ENCODE measurements at regions not wholly inside any gene's neighbourhood (a gene's known extent, or its start where the extent isn't known, plus 50 kb on each side); places are given as distances from the start of the nearest gene placed in this dataset.

DNA sequence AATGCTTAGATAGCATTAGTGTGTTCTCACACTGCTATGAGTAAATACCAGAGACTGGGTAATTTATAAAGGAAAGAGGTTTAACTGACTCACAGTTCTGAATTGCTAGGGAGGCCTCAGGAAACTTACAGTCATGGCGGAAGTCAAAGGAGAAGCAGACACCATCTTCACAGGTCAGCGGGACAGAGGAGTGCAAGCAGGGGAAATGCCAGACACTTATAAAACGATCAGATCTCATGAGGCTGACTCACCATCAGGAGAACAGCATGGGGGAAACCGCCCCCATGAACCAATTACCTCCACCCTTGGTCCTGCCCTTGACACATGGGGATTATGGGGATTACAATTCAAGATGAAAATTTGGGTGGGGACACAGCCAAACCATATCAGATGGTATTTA, 381.5 kb upstream of the DPPA4 start:
- no peak for TF ChIP-seq CEBPB (IDR thresholded peaks at IDR 0.05; ENCODE audit: borderline replicate concordance in 1 of 2, low read depth in 2 of 2, low read length in 2 of 2)
- no peak for TF ChIP-seq GABPA (IDR thresholded peaks at IDR 0.05; ENCODE audit: low read depth)
- TF ChIP-seq TBL1XR1 (IDR thresholded peaks at IDR 0.05; ENCODE audit: low read depth, low read length) = no peak
- no peak for TF ChIP-seq ZSCAN29 (IDR thresholded peaks at IDR 0.05)
- no peak for TF ChIP-seq PAX8 (IDR thresholded peaks at IDR 0.05)
- no peak for TF ChIP-seq SPI1 (IDR thresholded peaks at IDR 0.05; ENCODE audit: borderline replicate concordance, insufficient read depth, low read depth, low read length)
- TF ChIP-seq FOXM1 (IDR thresholded peaks at IDR 0.05; ENCODE audit: low read depth, low read length) = no peak
- TF ChIP-seq MEF2B (IDR thresholded peaks at IDR 0.05; ENCODE audit: partially characterized antibody, poor library complexity, severe bottlenecking) = no peak
- TF ChIP-seq RELA (IDR thresholded peaks at IDR 0.05; ENCODE audit: borderline replicate concordance, partially characterized antibody) = no peak
- TF ChIP-seq, protein P1, sequence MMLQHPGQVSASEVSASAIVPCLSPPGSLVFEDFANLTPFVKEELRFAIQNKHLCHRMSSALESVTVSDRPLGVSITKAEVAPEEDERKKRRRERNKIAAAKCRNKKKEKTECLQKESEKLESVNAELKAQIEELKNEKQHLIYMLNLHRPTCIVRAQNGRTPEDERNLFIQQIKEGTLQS (IDR thresholded peaks at IDR 0.05; ENCODE audit: borderline replicate concordance, extremely low read depth, low read depth, low read length) = no peak
- no peak for TF ChIP-seq MYC (IDR thresholded peaks at IDR 0.05; ENCODE audit: insufficient read depth, insufficient read length, insufficient replicate concordance, low read length, severe bottlenecking)
- TF ChIP-seq CBX3 (IDR thresholded peaks at IDR 0.05; ENCODE audit: borderline replicate concordance, low read depth) = no peak
- TF ChIP-seq GATAD2B (conservative IDR thresholded peaks at IDR 0.05; ENCODE audit: low read depth) = no peak
- TF ChIP-seq MTA2 (IDR thresholded peaks at IDR 0.05; ENCODE audit: low read depth) = no peak
- TF ChIP-seq HDAC2 (IDR thresholded peaks at IDR 0.05) = no peak
- TF ChIP-seq NFXL1 (IDR thresholded peaks at IDR 0.05; ENCODE audit: borderline replicate concordance) = no peak
- TF ChIP-seq TCF12 (IDR thresholded peaks at IDR 0.05; ENCODE audit: low read depth, low read length) = no peak
- no peak for TF ChIP-seq POLR2AphosphoS5 (IDR thresholded peaks at IDR 0.05; ENCODE audit: low read length)
- no peak for TF ChIP-seq NRF1 (conservative IDR thresholded peaks at IDR 0.05; ENCODE audit: low read depth, low read length)
- ChIA-PET POLR2A (no interaction called here), SMC1A (ENCODE audit: uncharacterized antibody, unreplicated experiment) (no interaction called here), RAD21 (ENCODE audit: unreplicated experiment) (no interaction called here), CTCF (no interaction called here)
- Histone ChIP-seq H3K4me1 (ENCODE audit: control insufficient read depth, insufficient read depth, low read length) (no peaks in the 10 kb centered on the region), H4K20me1 (ENCODE audit: control insufficient read depth, insufficient read depth) (no peaks in the 10 kb centered on the region), H3K4me3 (no peak overlapping the region), H3K79me2 (ENCODE audit: control insufficient read depth, insufficient read depth, low read length) (no peaks in the 10 kb centered on the region), H3K27me3 (replicated peaks in 1 of 2; ENCODE audit: control insufficient read depth in 2 of 2, insufficient read depth in 2 of 2, low read length in 1 of 2) (no peaks in the 10 kb centered on the region), H2AFZ (ENCODE audit: control insufficient read depth, low read depth, low read length) (no peak overlapping the region), H3K9me3 (replicated peaks; ENCODE audit: control insufficient read depth, insufficient read depth, low read length) (no peaks in the 10 kb centered on the region), H3K27ac (ENCODE audit: control insufficient read depth, insufficient read depth) (no peak overlapping the region), H3K4me2 (ENCODE audit: control insufficient read depth, insufficient read depth) (no peak overlapping the region), H3K36me3 (ENCODE audit: control insufficient read depth in 2 of 2, insufficient read depth in 2 of 2, low read length in 1 of 2) (no peaks in the 10 kb centered on the region), H3K9ac (ENCODE audit: control insufficient read depth, insufficient read depth, low read length) (no peak overlapping the region)
- intact Hi-C loops (cut with micrococcal nuclease; ENCODE audit: unreplicated experiment) (no loop called here), in situ Hi-C loops (cut with MboI) (no loop called here)
- FAIRE-seq = no peak
- BruUV-seq (replicated peaks) = no TSS peak
- no peak for DNase-seq (ENCODE audit: low read depth, low spot score)
- ATAC-seq = no peak
- whole genome bisulfite sequencing (ENCODE audit: insufficient coverage, insufficient replicate concordance, low lambda C conversion rate, missing lambda C conversion rate) = 41% methylated on average over 4 of the region's 4 CpGs

Data from GM12878 (cell line).